ENCODE measurements at regions not wholly inside any gene's neighbourhood (a gene's known extent, or its start where the extent isn't known, plus 50 kb on each side); places are given as distances from the start of the nearest gene placed in this dataset.

- TF ChIP-seq CTCF (IDR thresholded peaks at IDR 0.05) (no peak), POLR2A (IDR thresholded peaks at IDR 0.05) (no peak)
These were observed 231.2 kb upstream of the VEGFC start for GRCh38 chr4:177023951-177024350.

All from testis (tissue), 2 donors.